ENCODE measurements at regions not wholly inside any gene's neighbourhood (a gene's known extent, or its start where the extent isn't known, plus 50 kb on each side); places are given as distances from the start of the nearest gene placed in this dataset.

DNA sequence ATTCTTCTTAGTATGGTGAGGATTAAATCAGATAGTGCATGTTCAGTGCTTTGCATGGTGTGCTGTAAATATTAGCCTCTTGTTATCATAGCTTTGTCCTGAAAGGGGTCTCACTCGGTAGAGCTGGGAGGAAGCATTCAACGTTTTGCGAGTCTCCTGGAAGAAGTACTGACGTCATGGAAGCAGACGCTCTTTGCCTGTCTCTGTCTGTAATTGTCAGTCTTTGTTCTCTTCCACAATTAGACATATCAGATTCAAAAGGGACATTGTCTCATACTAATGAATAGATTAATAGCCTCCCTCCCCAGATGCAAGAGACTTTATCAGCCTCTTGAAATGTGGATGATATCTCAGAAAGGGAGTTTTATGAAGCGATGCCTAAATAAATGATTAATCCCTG is 91.8 kb upstream of the CXCL14 start:
- TF ChIP-seq NFIC (IDR thresholded peaks at IDR 0.05) (no peak), EP300 (IDR thresholded peaks at IDR 0.05; ENCODE audit: borderline replicate concordance) (no peak), CEBPB (IDR thresholded peaks at IDR 0.05) (no peak)
- TF ChIP-seq, protein P1, sequence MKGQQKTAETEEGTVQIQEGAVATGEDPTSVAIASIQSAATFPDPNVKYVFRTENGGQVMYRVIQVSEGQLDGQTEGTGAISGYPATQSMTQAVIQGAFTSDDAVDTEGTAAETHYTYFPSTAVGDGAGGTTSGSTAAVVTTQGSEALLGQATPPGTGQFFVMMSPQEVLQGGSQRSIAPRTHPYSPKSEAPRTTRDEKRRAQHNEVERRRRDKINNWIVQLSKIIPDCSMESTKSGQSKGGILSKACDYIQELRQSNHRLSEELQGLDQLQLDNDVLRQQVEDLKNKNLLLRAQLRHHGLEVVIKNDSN (IDR thresholded peaks at IDR 0.05) = no peak

DNA sequence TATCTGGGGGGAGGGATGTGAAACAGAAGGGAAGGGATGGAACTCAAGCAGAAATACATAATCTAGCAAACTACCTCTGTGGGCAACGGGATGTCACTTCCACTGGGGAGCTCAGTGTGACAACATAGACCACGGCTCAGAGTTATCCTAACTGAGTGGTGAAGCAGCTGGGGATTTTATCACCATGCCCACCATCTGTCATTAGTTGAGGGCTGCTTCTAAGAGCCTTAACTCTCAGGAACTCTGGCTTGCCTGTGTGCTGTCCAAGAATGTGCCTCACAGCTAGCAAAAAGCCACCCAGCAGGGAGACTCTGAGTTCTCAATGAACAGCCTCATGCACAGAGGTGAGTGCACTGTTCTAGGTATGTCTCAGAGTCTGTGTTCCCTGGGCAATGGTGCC is 90.6 kb upstream of the CXCL14 start:
- TF ChIP-seq TEAD4 (IDR thresholded peaks at IDR 0.05) = no peak
- TF ChIP-seq, protein P1 (IDR thresholded peaks at IDR 0.05) = no peak
- TF ChIP-seq CREB1 (IDR thresholded peaks at IDR 0.05; ENCODE audit: low read depth) = no peak
- TF ChIP-seq RAD21 (IDR thresholded peaks at IDR 0.05; ENCODE audit: low read depth) = no peak
- no peak for TF ChIP-seq TAF1 (IDR thresholded peaks at IDR 0.05; ENCODE audit: low read depth)
- TF ChIP-seq, protein P2, sequence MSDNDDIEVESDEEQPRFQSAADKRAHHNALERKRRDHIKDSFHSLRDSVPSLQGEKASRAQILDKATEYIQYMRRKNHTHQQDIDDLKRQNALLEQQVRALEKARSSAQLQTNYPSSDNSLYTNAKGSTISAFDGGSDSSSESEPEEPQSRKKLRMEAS (IDR thresholded peaks at IDR 0.05) = no peak
- TF ChIP-seq NFIC (IDR thresholded peaks at IDR 0.05) = no peak
- no peak for TF ChIP-seq ZBTB7A (IDR thresholded peaks at IDR 0.05; ENCODE audit: low read depth)
- no peak for TF ChIP-seq EGR1 (IDR thresholded peaks at IDR 0.05)
- TF ChIP-seq, protein P3, sequence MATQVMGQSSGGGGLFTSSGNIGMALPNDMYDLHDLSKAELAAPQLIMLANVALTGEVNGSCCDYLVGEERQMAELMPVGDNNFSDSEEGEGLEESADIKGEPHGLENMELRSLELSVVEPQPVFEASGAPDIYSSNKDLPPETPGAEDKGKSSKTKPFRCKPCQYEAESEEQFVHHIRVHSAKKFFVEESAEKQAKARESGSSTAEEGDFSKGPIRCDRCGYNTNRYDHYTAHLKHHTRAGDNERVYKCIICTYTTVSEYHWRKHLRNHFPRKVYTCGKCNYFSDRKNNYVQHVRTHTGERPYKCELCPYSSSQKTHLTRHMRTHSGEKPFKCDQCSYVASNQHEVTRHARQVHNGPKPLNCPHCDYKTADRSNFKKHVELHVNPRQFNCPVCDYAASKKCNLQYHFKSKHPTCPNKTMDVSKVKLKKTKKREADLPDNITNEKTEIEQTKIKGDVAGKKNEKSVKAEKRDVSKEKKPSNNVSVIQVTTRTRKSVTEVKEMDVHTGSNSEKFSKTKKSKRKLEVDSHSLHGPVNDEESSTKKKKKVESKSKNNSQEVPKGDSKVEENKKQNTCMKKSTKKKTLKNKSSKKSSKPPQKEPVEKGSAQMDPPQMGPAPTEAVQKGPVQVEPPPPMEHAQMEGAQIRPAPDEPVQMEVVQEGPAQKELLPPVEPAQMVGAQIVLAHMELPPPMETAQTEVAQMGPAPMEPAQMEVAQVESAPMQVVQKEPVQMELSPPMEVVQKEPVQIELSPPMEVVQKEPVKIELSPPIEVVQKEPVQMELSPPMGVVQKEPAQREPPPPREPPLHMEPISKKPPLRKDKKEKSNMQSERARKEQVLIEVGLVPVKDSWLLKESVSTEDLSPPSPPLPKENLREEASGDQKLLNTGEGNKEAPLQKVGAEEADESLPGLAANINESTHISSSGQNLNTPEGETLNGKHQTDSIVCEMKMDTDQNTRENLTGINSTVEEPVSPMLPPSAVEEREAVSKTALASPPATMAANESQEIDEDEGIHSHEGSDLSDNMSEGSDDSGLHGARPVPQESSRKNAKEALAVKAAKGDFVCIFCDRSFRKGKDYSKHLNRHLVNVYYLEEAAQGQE (IDR thresholded peaks at IDR 0.05; ENCODE audit: low read depth) = no peak
- no peak for TF ChIP-seq EP300 (IDR thresholded peaks at IDR 0.05; ENCODE audit: borderline replicate concordance)
- no peak for TF ChIP-seq YY1 (IDR thresholded peaks at IDR 0.05; ENCODE audit: low read depth)
- no peak for TF ChIP-seq CEBPB (IDR thresholded peaks at IDR 0.05)
- TF ChIP-seq TCF12 (IDR thresholded peaks at IDR 0.05; ENCODE audit: low read depth) = no peak
- TF ChIP-seq FOXM1 (IDR thresholded peaks at IDR 0.05; ENCODE audit: borderline replicate concordance, low read depth) = no peak

DNA sequence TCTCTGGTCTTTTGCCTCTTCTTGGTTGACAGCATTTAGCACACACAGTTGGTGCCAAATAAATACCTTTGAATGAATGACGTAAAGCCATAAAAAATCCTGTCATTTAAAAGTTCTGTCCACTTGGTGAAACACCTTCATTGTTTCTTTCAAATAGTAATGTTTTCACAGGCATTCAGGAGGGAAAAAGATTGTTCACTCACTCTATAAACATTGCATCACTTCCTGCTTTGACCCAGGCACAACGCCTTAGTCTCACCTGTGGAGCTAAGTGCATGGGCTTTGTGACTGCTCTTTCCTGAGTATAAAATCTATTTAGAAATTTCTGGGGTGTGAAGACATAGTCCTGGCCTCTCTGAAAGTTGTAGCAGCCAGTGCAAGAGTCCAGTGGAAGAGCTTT is 88.9 kb upstream of the CXCL14 start:
- TF ChIP-seq, protein P1 (IDR thresholded peaks at IDR 0.05) = no peak
- no peak for TF ChIP-seq FOXM1 (IDR thresholded peaks at IDR 0.05; ENCODE audit: borderline replicate concordance, low read depth)
- TF ChIP-seq RAD21 (IDR thresholded peaks at IDR 0.05; ENCODE audit: low read depth) = no peak
- TF ChIP-seq TEAD4 (IDR thresholded peaks at IDR 0.05) = no peak
- no peak for TF ChIP-seq YY1 (IDR thresholded peaks at IDR 0.05; ENCODE audit: low read depth)
- no peak for TF ChIP-seq CEBPB (IDR thresholded peaks at IDR 0.05)
- TF ChIP-seq, protein P2 (IDR thresholded peaks at IDR 0.05) = no peak
- no peak for TF ChIP-seq TCF12 (IDR thresholded peaks at IDR 0.05; ENCODE audit: low read depth)
- TF ChIP-seq ZBTB7A (IDR thresholded peaks at IDR 0.05; ENCODE audit: low read depth) = no peak
- TF ChIP-seq, protein P3 (IDR thresholded peaks at IDR 0.05; ENCODE audit: low read depth) = no peak

DNA sequence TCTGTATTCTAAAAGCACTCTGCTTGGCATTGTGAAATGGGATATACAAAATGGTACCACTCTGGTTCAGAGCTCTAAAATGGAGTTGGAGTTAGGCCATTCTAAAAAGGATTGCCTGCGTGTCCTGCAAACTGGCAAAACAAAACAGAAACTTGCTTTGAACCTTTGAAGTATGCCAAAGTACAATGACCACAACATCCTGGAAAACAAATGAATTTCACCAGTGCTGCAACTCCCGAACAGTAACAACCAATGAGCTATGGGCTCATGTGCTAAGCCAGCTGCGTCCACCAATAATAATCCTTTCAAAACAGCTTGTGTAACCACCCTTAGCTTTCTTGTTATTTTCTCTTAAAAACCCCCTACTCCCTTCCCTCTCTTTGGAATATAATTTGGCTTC is 88.4 kb upstream of the CXCL14 start:
- TF ChIP-seq EGR1 (IDR thresholded peaks at IDR 0.05) (no peak), TEAD4 (IDR thresholded peaks at IDR 0.05) (no peak), ZBTB7A (IDR thresholded peaks at IDR 0.05; ENCODE audit: low read depth) (no peak), NFIC (IDR thresholded peaks at IDR 0.05) (no peak), YY1 (IDR thresholded peaks at IDR 0.05; ENCODE audit: low read depth) (no peak), FOXM1 (IDR thresholded peaks at IDR 0.05; ENCODE audit: borderline replicate concordance, low read depth) (no peak), RAD21 (IDR thresholded peaks at IDR 0.05; ENCODE audit: low read depth) (no peak), EP300 (IDR thresholded peaks at IDR 0.05; ENCODE audit: borderline replicate concordance) (no peak), TCF12 (IDR thresholded peaks at IDR 0.05; ENCODE audit: low read depth) (no peak), CEBPB (IDR thresholded peaks at IDR 0.05) (no peak), CREB1 (IDR thresholded peaks at IDR 0.05; ENCODE audit: low read depth) (no peak), TAF1 (IDR thresholded peaks at IDR 0.05; ENCODE audit: low read depth) (no peak)
- TF ChIP-seq, protein P3 (IDR thresholded peaks at IDR 0.05; ENCODE audit: low read depth) = no peak
- TF ChIP-seq, protein P1 (IDR thresholded peaks at IDR 0.05) = no peak

Measured in Ishikawa (cell line).